ENCODE measurements at regions not wholly inside any gene's neighbourhood (a gene's known extent, or its start where the extent isn't known, plus 50 kb on each side); places are given as distances from the start of the nearest gene placed in this dataset.
A peak's percentile ranks its signal among the peaks of the same experiment; 100 is the strongest.

DNA sequence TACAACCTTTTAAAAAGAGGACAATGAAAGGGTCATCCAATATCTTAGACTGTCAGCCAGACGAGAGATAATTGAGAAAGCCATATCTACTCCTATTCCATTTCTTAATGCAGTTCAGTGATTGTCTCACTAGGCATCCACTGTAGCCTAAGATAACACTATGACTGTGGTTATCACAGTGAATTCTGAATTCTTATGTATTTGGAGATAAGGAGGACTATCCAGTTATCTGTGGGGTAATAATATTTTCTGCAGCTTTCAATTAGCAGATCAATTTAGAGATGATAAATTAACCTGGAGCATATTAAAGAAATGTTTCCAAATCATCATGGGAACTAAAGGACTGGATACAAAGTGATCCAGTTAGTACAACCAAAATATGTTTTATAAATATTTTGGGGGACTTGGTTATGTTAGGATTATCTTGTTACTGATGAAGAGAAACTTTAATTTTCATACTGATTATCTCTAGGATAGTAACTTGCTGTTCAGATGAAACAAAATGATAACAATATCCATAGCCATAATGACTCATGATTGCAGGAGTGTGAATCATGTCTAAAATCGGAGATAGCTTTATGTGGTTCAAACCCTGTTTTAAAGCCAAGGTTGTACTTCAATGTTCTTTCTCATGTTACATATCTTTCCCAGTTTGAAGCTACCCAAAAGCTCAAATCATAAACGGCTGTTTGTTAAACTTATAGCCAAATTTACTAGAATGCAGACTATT lies 1152.0 kb downstream of the HACE1 start:
- Histone ChIP-seq H3K9me3 (replicated peaks; ENCODE audit: control insufficient read depth, insufficient read depth, low read length) (no peaks in the 10 kb centered on the region), H3K9ac (replicated peaks; ENCODE audit: extremely low read depth, insufficient read depth, low read length) (no peak overlapping the region), H3K27ac (ENCODE audit: insufficient read depth, low read depth, low read length) (no peak overlapping the region), H3K79me2 (ENCODE audit: control insufficient read depth, insufficient read depth, low read length) (no peaks in the 10 kb centered on the region), H3K4me3 (replicated peaks in 1 of 3; ENCODE audit: insufficient read depth in 1 of 3, low read depth in 1 of 3, low read length in 3 of 3) (no peak overlapping the region), H3K9me1 (replicated peaks; ENCODE audit: control insufficient read depth, extremely low read depth, insufficient read depth, low read length) (no peaks in the 10 kb centered on the region), H2AFZ (ENCODE audit: low read depth, low read length) (no peak overlapping the region), H4K20me1 (replicated peaks; ENCODE audit: control insufficient read depth, extremely low read depth, insufficient read depth, low read length) (no peaks in the 10 kb centered on the region), H3K4me2 (ENCODE audit: insufficient read depth, low read length) (no peak overlapping the region), H3K36me3 (ENCODE audit: control insufficient read depth in 2 of 2, extremely low read depth in 1 of 2, insufficient read depth in 2 of 2, low read length in 2 of 2) (no peaks in the 10 kb centered on the region), H3K27me3 (ENCODE audit: control insufficient read depth in 2 of 2, insufficient read depth in 2 of 2, low read length in 2 of 2) (no peaks in the 10 kb centered on the region), H3K4me1 (ENCODE audit: control insufficient read depth, extremely low read depth, insufficient read depth, low read length) (no peaks in the 10 kb centered on the region)
- BruUV-seq (replicated peaks) = no TSS peak
- FAIRE-seq = no peak
- no peak for DNase-seq (ENCODE audit: low read depth, low spot score)
- TF ChIP-seq FOS (IDR thresholded peaks at IDR 0.05; ENCODE audit: borderline replicate concordance, insufficient read depth, low read length) = peak; percentile 57
- no peak for TF ChIP-seq POLR2A (IDR thresholded peaks at IDR 0.05; ENCODE audit: low read depth, low read length)
- dilution Hi-C loops (cut with MboI; ENCODE audit: extremely low pct_ligation_motif_present, low sequenced_read_pairs) (no loop called here), intact Hi-C loops (cut with micrococcal nuclease) (loop anchor here (10.0 kb wide), 1 partner anchor 683 kb away; no protein-coding TSS in a partner anchor)
- CTCF ChIA-PET = no interaction called here
- POLR2A ChIA-PET = no interaction called here

DNA sequence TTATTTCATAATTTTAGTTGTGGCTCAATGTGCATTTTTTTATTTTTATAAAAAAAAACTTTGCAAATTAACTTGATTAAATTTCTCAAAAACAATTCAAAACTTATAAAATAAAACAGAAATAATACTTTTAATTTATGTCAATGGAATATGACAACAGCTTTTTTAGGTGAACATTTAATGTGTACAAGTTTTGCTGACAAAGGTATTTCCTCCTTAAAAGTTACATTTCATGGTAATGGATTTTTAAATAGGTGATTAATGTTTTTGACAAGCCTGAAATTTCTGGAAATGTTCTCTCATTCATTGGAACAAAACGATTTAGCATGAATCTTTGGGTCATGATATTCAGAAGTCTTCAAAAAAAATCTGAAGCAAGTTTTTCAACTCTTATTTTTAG lies 1160.0 kb downstream of the HACE1 start:
- Histone ChIP-seq H3K4me2 (ENCODE audit: insufficient read depth, low read length) (no peak overlapping the region), H3K4me1 (ENCODE audit: control insufficient read depth, extremely low read depth, insufficient read depth, low read length) (no peaks in the 10 kb centered on the region), H3K4me3 (replicated peaks in 1 of 3; ENCODE audit: insufficient read depth in 1 of 3, low read depth in 1 of 3, low read length in 3 of 3) (no peak overlapping the region), H3K9me1 (replicated peaks; ENCODE audit: control insufficient read depth, extremely low read depth, insufficient read depth, low read length) (no peaks in the 10 kb centered on the region), H3K9ac (replicated peaks; ENCODE audit: extremely low read depth, insufficient read depth, low read length) (no peak overlapping the region), H4K20me1 (replicated peaks; ENCODE audit: control insufficient read depth, extremely low read depth, insufficient read depth, low read length) (no peaks in the 10 kb centered on the region), H3K36me3 (ENCODE audit: control insufficient read depth in 2 of 2, extremely low read depth in 1 of 2, insufficient read depth in 2 of 2, low read length in 2 of 2) (no peaks in the 10 kb centered on the region), H3K27ac (ENCODE audit: insufficient read depth, low read depth, low read length) (no peak overlapping the region), H3K9me3 (replicated peaks; ENCODE audit: control insufficient read depth, insufficient read depth, low read length) (no peaks in the 10 kb centered on the region), H3K79me2 (ENCODE audit: control insufficient read depth, insufficient read depth, low read length) (no peaks in the 10 kb centered on the region), H2AFZ (ENCODE audit: low read depth, low read length) (no peak overlapping the region), H3K27me3 (ENCODE audit: control insufficient read depth in 2 of 2, insufficient read depth in 2 of 2, low read length in 2 of 2) (no peaks in the 10 kb centered on the region)
- ChIA-PET POLR2A (no interaction called here), CTCF (no interaction called here)
- dilution Hi-C loops (cut with MboI; ENCODE audit: extremely low pct_ligation_motif_present, low sequenced_read_pairs) = no loop called here
- TF ChIP-seq POLR2AphosphoS5 (IDR thresholded peaks at IDR 0.05; ENCODE audit: insufficient read depth, low read depth, low read length) (no peak), POLR2A (IDR thresholded peaks at IDR 0.05; ENCODE audit: low read depth, low read length) (no peak), EZH2 (IDR thresholded peaks at IDR 0.05; ENCODE audit: borderline replicate concordance, low read depth, low read length, severe bottlenecking) (no peak), MYC (IDR thresholded peaks at IDR 0.05; ENCODE audit: low read depth, low read length) (no peak), GATA2 (IDR thresholded peaks at IDR 0.05; ENCODE audit: insufficient read depth, insufficient read length, low read depth, low read length) (no peak), JUN (IDR thresholded peaks at IDR 0.05; ENCODE audit: borderline replicate concordance, insufficient read depth, insufficient read length, low read depth) (no peak), FOS (IDR thresholded peaks at IDR 0.05; ENCODE audit: borderline replicate concordance, insufficient read depth, low read length) (no peak)
- TF ChIP-seq, protein P1, sequence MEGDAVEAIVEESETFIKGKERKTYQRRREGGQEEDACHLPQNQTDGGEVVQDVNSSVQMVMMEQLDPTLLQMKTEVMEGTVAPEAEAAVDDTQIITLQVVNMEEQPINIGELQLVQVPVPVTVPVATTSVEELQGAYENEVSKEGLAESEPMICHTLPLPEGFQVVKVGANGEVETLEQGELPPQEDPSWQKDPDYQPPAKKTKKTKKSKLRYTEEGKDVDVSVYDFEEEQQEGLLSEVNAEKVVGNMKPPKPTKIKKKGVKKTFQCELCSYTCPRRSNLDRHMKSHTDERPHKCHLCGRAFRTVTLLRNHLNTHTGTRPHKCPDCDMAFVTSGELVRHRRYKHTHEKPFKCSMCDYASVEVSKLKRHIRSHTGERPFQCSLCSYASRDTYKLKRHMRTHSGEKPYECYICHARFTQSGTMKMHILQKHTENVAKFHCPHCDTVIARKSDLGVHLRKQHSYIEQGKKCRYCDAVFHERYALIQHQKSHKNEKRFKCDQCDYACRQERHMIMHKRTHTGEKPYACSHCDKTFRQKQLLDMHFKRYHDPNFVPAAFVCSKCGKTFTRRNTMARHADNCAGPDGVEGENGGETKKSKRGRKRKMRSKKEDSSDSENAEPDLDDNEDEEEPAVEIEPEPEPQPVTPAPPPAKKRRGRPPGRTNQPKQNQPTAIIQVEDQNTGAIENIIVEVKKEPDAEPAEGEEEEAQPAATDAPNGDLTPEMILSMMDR (IDR thresholded peaks at IDR 0.05; ENCODE audit: extremely low read depth in 1 of 2, insufficient read depth in 1 of 2, low read depth in 1 of 2, low read length in 2 of 2) = no peak
- TF ChIP-seq, protein P2, sequence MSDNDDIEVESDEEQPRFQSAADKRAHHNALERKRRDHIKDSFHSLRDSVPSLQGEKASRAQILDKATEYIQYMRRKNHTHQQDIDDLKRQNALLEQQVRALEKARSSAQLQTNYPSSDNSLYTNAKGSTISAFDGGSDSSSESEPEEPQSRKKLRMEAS (IDR thresholded peaks at IDR 0.05; ENCODE audit: insufficient read depth, insufficient read length) = no peak
- BruUV-seq (replicated peaks) = no TSS peak
- FAIRE-seq = no peak
- no peak for DNase-seq (ENCODE audit: low read depth, low spot score)
- intact Hi-C loops (cut with micrococcal nuclease) = loop anchor here (10.0 kb wide), 1 partner anchor 675 kb away; no protein-coding TSS in a partner anchor

Measured in endothelial cell of umbilical vein (primary cell).